Endothelial cell of umbilical vein (primary cell): ENCODE measurements at regions not wholly inside any gene's neighbourhood (a gene's known extent, or its start where the extent isn't known, plus 50 kb on each side); places are given as distances from the start of the nearest gene placed in this dataset.

ENCODE experiments used
- MYC ChIP-seq: IDR thresholded peaks from one replicate; pipeline ENCODE4 v1.6.1; 2011; ENCODE audit warnings: mild to moderate bottlenecking, low read depth, low read length
- POLR2A ChIP-seq: IDR thresholded peaks from 2 replicates; pipeline ENCODE4 v1.6.1; 2012; ENCODE audit warnings: low read depth, mild to moderate bottlenecking, control low read depth, low read length
- POLR2AphosphoS5 ChIP-seq: IDR thresholded peaks from 2 replicates; pipeline ENCODE4 v1.6.1; 2012; ENCODE audit warnings: low read depth, mild to moderate bottlenecking, control low read depth, low read length, moderate library complexity; ENCODE audit not compliant: insufficient read depth
- TF ChIP-seq, protein P1 (sequence below), 2 donors: IDR thresholded peaks; 1 replicate in 1 of 2; 2 replicates in 1 of 2; pipeline ENCODE4 v1.5.1; 2011; ENCODE audit warnings: low read length in 2 of 2, mild to moderate bottlenecking in 2 of 2, moderate library complexity in 2 of 2, control low read depth in 1 of 2, inconsistent platforms in 1 of 2, low read depth in 1 of 2; ENCODE audit not compliant: insufficient read depth in 1 of 2; ENCODE audit errors: extremely low read depth in 1 of 2
- TF ChIP-seq, protein P2 (sequence below): IDR thresholded peaks from 2 replicates; pipeline ENCODE4 v1.6.1; 2011; ENCODE audit not compliant: insufficient read depth, insufficient read length

DNA sequence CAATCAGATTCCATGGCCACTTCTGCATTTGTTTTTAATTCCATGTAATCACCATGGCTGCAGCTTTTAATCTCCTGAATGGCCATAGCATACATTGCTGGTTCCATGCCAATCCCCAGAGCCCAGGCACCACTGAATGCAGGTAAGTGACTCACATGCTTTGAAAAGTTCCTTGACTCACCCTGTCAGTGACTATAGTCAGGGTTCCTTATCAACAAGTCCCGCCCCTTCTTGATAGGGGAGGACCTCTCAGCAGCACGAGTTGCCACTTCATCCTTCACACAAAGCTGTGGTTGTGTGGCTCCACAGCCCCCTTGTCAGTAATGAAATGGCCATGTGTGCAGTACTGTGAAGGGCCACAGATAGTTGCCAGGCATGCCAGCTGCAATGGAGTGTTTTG is 516.6 kb downstream of the PPARGC1A start:
- no peak for TF ChIP-seq MYC
- TF ChIP-seq, protein P1, sequence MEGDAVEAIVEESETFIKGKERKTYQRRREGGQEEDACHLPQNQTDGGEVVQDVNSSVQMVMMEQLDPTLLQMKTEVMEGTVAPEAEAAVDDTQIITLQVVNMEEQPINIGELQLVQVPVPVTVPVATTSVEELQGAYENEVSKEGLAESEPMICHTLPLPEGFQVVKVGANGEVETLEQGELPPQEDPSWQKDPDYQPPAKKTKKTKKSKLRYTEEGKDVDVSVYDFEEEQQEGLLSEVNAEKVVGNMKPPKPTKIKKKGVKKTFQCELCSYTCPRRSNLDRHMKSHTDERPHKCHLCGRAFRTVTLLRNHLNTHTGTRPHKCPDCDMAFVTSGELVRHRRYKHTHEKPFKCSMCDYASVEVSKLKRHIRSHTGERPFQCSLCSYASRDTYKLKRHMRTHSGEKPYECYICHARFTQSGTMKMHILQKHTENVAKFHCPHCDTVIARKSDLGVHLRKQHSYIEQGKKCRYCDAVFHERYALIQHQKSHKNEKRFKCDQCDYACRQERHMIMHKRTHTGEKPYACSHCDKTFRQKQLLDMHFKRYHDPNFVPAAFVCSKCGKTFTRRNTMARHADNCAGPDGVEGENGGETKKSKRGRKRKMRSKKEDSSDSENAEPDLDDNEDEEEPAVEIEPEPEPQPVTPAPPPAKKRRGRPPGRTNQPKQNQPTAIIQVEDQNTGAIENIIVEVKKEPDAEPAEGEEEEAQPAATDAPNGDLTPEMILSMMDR (IDR thresholded peaks at IDR 0.05; ENCODE audit: extremely low read depth in 1 of 2, insufficient read depth in 1 of 2, low read depth in 1 of 2, low read length in 2 of 2) = no peak
- no peak for TF ChIP-seq POLR2AphosphoS5
- no peak for TF ChIP-seq POLR2A
- TF ChIP-seq, protein P2, sequence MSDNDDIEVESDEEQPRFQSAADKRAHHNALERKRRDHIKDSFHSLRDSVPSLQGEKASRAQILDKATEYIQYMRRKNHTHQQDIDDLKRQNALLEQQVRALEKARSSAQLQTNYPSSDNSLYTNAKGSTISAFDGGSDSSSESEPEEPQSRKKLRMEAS = no peak
